Neuronal stem cell (in vitro differentiated cells): ENCODE measurements at regions not wholly inside any gene's neighbourhood (a gene's known extent, or its start where the extent isn't known, plus 50 kb on each side); places are given as distances from the start of the nearest gene placed in this dataset.

ENCODE experiments used
- DNase-seq: peaks from one replicate; pipeline ENCODE4 v3.0.0-alpha.2; 2013; ENCODE audit warnings: low spot score
- H2AFZ ChIP-seq: one replicate; pipeline ENCODE4 v1.6.1; 2013; ENCODE audit warnings: mild to moderate bottlenecking, low read length, inconsistent platforms
- H2AK5ac ChIP-seq: 2 replicates; pipeline ENCODE4 v1.6.1; 2013; ENCODE audit warnings: low read depth, mild to moderate bottlenecking, inconsistent platforms, low read length, moderate library complexity, mixed read lengths
- H2BK120ac ChIP-seq: 2 replicates; pipeline ENCODE4 v1.6.1; 2013; ENCODE audit warnings: low read depth, mild to moderate bottlenecking, inconsistent platforms, low read length, moderate library complexity, mixed read lengths
- H2BK12ac ChIP-seq: one replicate; pipeline ENCODE4 v1.6.1; 2013; ENCODE audit warnings: low read length, inconsistent platforms
- H2BK15ac ChIP-seq: 2 replicates; pipeline ENCODE4 v1.6.1; 2013; ENCODE audit warnings: mild to moderate bottlenecking, low read length, inconsistent platforms, mixed read lengths
- H2BK5ac ChIP-seq: one replicate; pipeline ENCODE4 v1.6.1; 2013; ENCODE audit warnings: inconsistent platforms, mild to moderate bottlenecking, low read length, moderate library complexity
- H3K14ac ChIP-seq: one replicate; pipeline ENCODE4 v1.6.1; 2013; ENCODE audit warnings: low read length, inconsistent platforms
- H3K18ac ChIP-seq: 2 replicates; pipeline ENCODE4 v1.6.1; 2013; ENCODE audit warnings: low read length, inconsistent platforms
- H3K23ac ChIP-seq: 2 replicates; pipeline ENCODE4 v1.6.1; 2013; ENCODE audit warnings: low read depth, mild to moderate bottlenecking, mixed read lengths, low read length, inconsistent platforms; ENCODE audit not compliant: poor library complexity
- H3K27ac ChIP-seq: replicated peaks from 3 replicates; pipeline ENCODE4 v1.5.1; 2013; ENCODE audit warnings: low read length, inconsistent platforms
- H3K27me3 ChIP-seq, 3 experiments: 2 replicates each; pipeline ENCODE4 v1.6.1; 2013; ENCODE audit warnings: low read length in 3 of 3, mild to moderate bottlenecking in 2 of 3, inconsistent platforms in 1 of 3, low read depth in 1 of 3, mixed read lengths in 1 of 3, moderate library complexity in 1 of 3; ENCODE audit not compliant: control insufficient read depth in 3 of 3, insufficient read depth in 3 of 3
- H3K36me3 ChIP-seq, 2 donors: replicated peaks in 1 of 2; 2 replicates each; pipeline ENCODE4 v1.6.1; 2013; ENCODE audit warnings: low read length in 2 of 2; ENCODE audit not compliant: control insufficient read depth in 2 of 2, insufficient read depth in 2 of 2
- H3K4ac ChIP-seq: 2 replicates; pipeline ENCODE4 v1.6.1; 2013; ENCODE audit warnings: inconsistent platforms, mild to moderate bottlenecking, low read length, moderate library complexity
- H3K4me1 ChIP-seq, 2 donors: 1 replicate in 1 of 2; 2 replicates in 1 of 2; pipeline ENCODE4 v1.6.1; 2013; ENCODE audit warnings: low read length in 2 of 2, low read depth in 1 of 2; ENCODE audit not compliant: control insufficient read depth in 2 of 2, insufficient read depth in 1 of 2
- H3K4me2 ChIP-seq: one replicate; pipeline ENCODE4 v1.6.1; 2013; ENCODE audit warnings: mild to moderate bottlenecking, low read length, inconsistent platforms; ENCODE audit not compliant: insufficient read depth, poor library complexity, severe bottlenecking
- H3K4me3 ChIP-seq, 2 donors: 2 replicates each; pipeline ENCODE4 v1.5.1; 2013; ENCODE audit warnings: low read length in 2 of 2, mild to moderate bottlenecking in 2 of 2, inconsistent platforms in 1 of 2, moderate library complexity in 1 of 2
- H3K79me1 ChIP-seq: one replicate; pipeline ENCODE4 v1.6.1; 2013; ENCODE audit warnings: low read depth, mild to moderate bottlenecking, inconsistent platforms, low read length, moderate library complexity
- H3K9ac ChIP-seq: one replicate; pipeline ENCODE4 v1.6.1; 2013; ENCODE audit warnings: mild to moderate bottlenecking, low read depth, low read length, inconsistent platforms; ENCODE audit not compliant: poor library complexity
- H3K9me3 ChIP-seq, 2 donors: replicated peaks in 1 of 2; 2 replicates each; pipeline versions ENCODE3 to v1.6.1; 2013; ENCODE audit warnings: low read length in 2 of 2, mild to moderate bottlenecking in 2 of 2, inconsistent platforms in 1 of 2, low read depth in 1 of 2, mixed read lengths in 1 of 2, moderate library complexity in 1 of 2; ENCODE audit not compliant: control insufficient read depth in 2 of 2, insufficient read depth in 1 of 2
- H4K8ac ChIP-seq: one replicate; pipeline ENCODE4 v1.6.1; 2013; ENCODE audit warnings: low read depth, mild to moderate bottlenecking, inconsistent platforms, low read length, moderate library complexity
- H4K91ac ChIP-seq: one replicate; pipeline ENCODE4 v1.6.1; 2013; ENCODE audit warnings: low read length, low read depth, mild to moderate bottlenecking, inconsistent platforms; ENCODE audit not compliant: poor library complexity
- WGBS, 2 donors: extraction: QIAGEN DNeasy Blood & Tissue Kit; methylation state at CpG; one replicate each; pipeline ENCODE4 v1.1.7; 2013; ENCODE audit warnings: missing lambda C conversion rate in 2 of 2, mixed read lengths in 1 of 2; ENCODE audit not compliant: insufficient read length in 2 of 2, insufficient replicate concordance in 1 of 2; ENCODE audit errors: extremely low coverage in 2 of 2; 5-methylcytosine and 5-hydroxymethylcytosine counted together

- Histone ChIP-seq H2BK5ac (no peak overlapping the region), H4K91ac (no peak overlapping the region), H3K9me3 (no peaks in the 10 kb centered on the region), H3K36me3 (no peaks in the 10 kb centered on the region), H3K79me1 (no peaks in the 10 kb centered on the region), H4K8ac (no peak overlapping the region), H2BK120ac (no peak overlapping the region), H3K9ac (no peak overlapping the region), H3K4me3 (no peak overlapping the region), H3K14ac (no peak overlapping the region), H2BK15ac (no peak overlapping the region), H3K27me3 (no peaks in the 10 kb centered on the region), H3K4me1 (no peaks in the 10 kb centered on the region), H3K23ac (no peak overlapping the region), H3K27ac (no peak overlapping the region), H2BK12ac (no peak overlapping the region), H2AK5ac (no peak overlapping the region), H2AFZ (no peak overlapping the region), H3K4me2 (no peak overlapping the region), H3K4ac (no peak overlapping the region), H3K18ac (no peak overlapping the region)
- no peak for DNase-seq
- WGBS, 2 donors = no CpG with 5 or more reads among the region's 2 CpGs
Observed at GRCh38 chr6:48826152-48826515, 636.9 kb downstream of the MMUT start.

- H2BK12ac ChIP-seq = no peak overlapping the region
- no peak overlapping the region for H3K27ac ChIP-seq
- WGBS, 2 donors = no CpG with 5 or more reads among the region's 3 CpGs
Observed at GRCh38 chr6:48825501-48826151, 637.4 kb downstream of the MMUT start.

GRCh38 chr6:48818052-48818412, 645.0 kb downstream of the MMUT start:
- Histone ChIP-seq H3K9me3 (no peaks in the 10 kb centered on the region), H2AFZ (no peak overlapping the region), H3K4me2 (no peak overlapping the region), H3K4me3 (no peak overlapping the region), H4K91ac (no peak overlapping the region), H3K14ac (no peak overlapping the region), H2BK12ac (no peak overlapping the region), H2BK120ac (no peak overlapping the region), H2BK5ac (no peak overlapping the region), H2BK15ac (no peak overlapping the region), H3K27ac (no peak overlapping the region), H2AK5ac (no peak overlapping the region), H3K79me1 (no peaks in the 10 kb centered on the region), H3K4ac (no peak overlapping the region), H3K9ac (no peak overlapping the region), H3K23ac (no peak overlapping the region), H3K36me3 (no peaks in the 10 kb centered on the region), H4K8ac (no peak overlapping the region), H3K18ac (no peak overlapping the region), H3K27me3 (no peaks in the 10 kb centered on the region), H3K4me1 (no peaks in the 10 kb centered on the region)
- DNase-seq = no peak

More at GRCh38 chr6:48825501-48826151, 637.4 kb downstream of the MMUT start:
- Histone ChIP-seq H3K79me1 (no peaks in the 10 kb centered on the region), H3K18ac (no peak overlapping the region), H3K27me3 (no peaks in the 10 kb centered on the region), H3K4ac (no peak overlapping the region), H3K4me2 (no peak overlapping the region), H2AK5ac (no peak overlapping the region), H3K4me1 (no peaks in the 10 kb centered on the region), H3K14ac (no peak overlapping the region), H2BK5ac (no peak overlapping the region), H3K9ac (no peak overlapping the region), H3K23ac (no peak overlapping the region), H3K9me3 (no peaks in the 10 kb centered on the region), H3K4me3 (no peak overlapping the region), H4K8ac (no peak overlapping the region), H2BK15ac (no peak overlapping the region), H3K36me3 (no peaks in the 10 kb centered on the region), H2AFZ (no peak overlapping the region), H2BK120ac (no peak overlapping the region), H4K91ac (no peak overlapping the region)
- DNase-seq = no peak

GRCh38 chr6:48817333-48818051, 645.6 kb downstream of the MMUT start:
- no peak overlapping the region for H2BK5ac ChIP-seq
- no peak overlapping the region for H2BK15ac ChIP-seq
- no peak overlapping the region for H3K23ac ChIP-seq
- no CpG with 5 or more reads among the region's 4 CpGs for WGBS, 2 donors
- H3K4me3 ChIP-seq = no peak overlapping the region
- H2AFZ ChIP-seq = no peak overlapping the region
- H3K4me1 ChIP-seq = no peaks in the 10 kb centered on the region
- no peaks in the 10 kb centered on the region for H3K36me3 ChIP-seq
- no peak overlapping the region for H2BK120ac ChIP-seq
- H3K27ac ChIP-seq = no peak overlapping the region
- no peak overlapping the region for H3K4ac ChIP-seq
- no peaks in the 10 kb centered on the region for H3K27me3 ChIP-seq
- H2AK5ac ChIP-seq = no peak overlapping the region
- H3K14ac ChIP-seq = no peak overlapping the region
- no peak overlapping the region for H3K18ac ChIP-seq
- no peaks in the 10 kb centered on the region for H3K79me1 ChIP-seq
- DNase-seq = no peak
- H4K8ac ChIP-seq = no peak overlapping the region
- H3K9ac ChIP-seq = no peak overlapping the region
- no peaks in the 10 kb centered on the region for H3K9me3 ChIP-seq
- no peak overlapping the region for H4K91ac ChIP-seq
- no peak overlapping the region for H2BK12ac ChIP-seq
- no peak overlapping the region for H3K4me2 ChIP-seq
